ENCODE measurements at regions not wholly inside any gene's neighbourhood (a gene's known extent, or its start where the extent isn't known, plus 50 kb on each side); places are given as distances from the start of the nearest gene placed in this dataset.

GRCh38 chr13:71015021-71015420, 852.0 kb downstream of the DACH1 start:
- no peaks in the 10 kb centered on the region for H3K4me1 ChIP-seq (ENCODE audit: insufficient read depth, low read length)
- no peaks in the 10 kb centered on the region for H3K27me3 ChIP-seq (ENCODE audit: insufficient read depth, low read length)
- no peak overlapping the region for H3K4me2 ChIP-seq (ENCODE audit: insufficient read depth, low read length)
- no peaks in the 10 kb centered on the region for H3K9me3 ChIP-seq (ENCODE audit: low read depth, low read length)
- no peaks in the 10 kb centered on the region for H3K79me2 ChIP-seq (ENCODE audit: insufficient read depth, low read length)
- no peak overlapping the region for H2AFZ ChIP-seq (ENCODE audit: low read length)
- H3K36me3 ChIP-seq (ENCODE audit: insufficient read depth, low read length), result no peaks in the 10 kb centered on the region
- H4K20me1 ChIP-seq (ENCODE audit: insufficient read depth, low read length), result no peaks in the 10 kb centered on the region
- no peak for DNase-seq (ENCODE audit: insufficient read length, low spot score, missing footprints)
- H3K4me3 ChIP-seq (ENCODE audit: insufficient read depth, low read length), result no peak overlapping the region
- no peak overlapping the region for H3K27ac ChIP-seq (ENCODE audit: low read depth, low read length)
- no peak for TF ChIP-seq CTCF (IDR thresholded peaks at IDR 0.05; ENCODE audit: extremely low read depth, low read depth, low read length)

- Histone ChIP-seq H3K27me3 (ENCODE audit: insufficient read depth, low read length) (no peaks in the 10 kb centered on the region), H2AFZ (ENCODE audit: low read length) (no peak overlapping the region), H3K36me3 (ENCODE audit: insufficient read depth, low read length) (no peaks in the 10 kb centered on the region), H3K79me2 (ENCODE audit: insufficient read depth, low read length) (no peaks in the 10 kb centered on the region), H3K9me3 (ENCODE audit: low read depth, low read length) (no peaks in the 10 kb centered on the region), H3K4me1 (ENCODE audit: insufficient read depth, low read length) (no peaks in the 10 kb centered on the region), H3K4me2 (ENCODE audit: insufficient read depth, low read length) (no peak overlapping the region), H3K27ac (ENCODE audit: low read depth, low read length) (no peak overlapping the region), H4K20me1 (ENCODE audit: insufficient read depth, low read length) (no peaks in the 10 kb centered on the region), H3K4me3 (ENCODE audit: insufficient read depth, low read length) (no peak overlapping the region)
- no peak for TF ChIP-seq CTCF (IDR thresholded peaks at IDR 0.05; ENCODE audit: extremely low read depth, low read depth, low read length)
- DNase-seq (ENCODE audit: insufficient read length, low spot score, missing footprints), result no peak
Measured at GRCh38 chr13:71005919-71006318, 861.1 kb downstream of the DACH1 start.

- H3K27ac ChIP-seq (ENCODE audit: low read depth, low read length), result no peak overlapping the region
- H3K79me2 ChIP-seq (ENCODE audit: insufficient read depth, low read length), result no peaks in the 10 kb centered on the region
- no peak for DNase-seq (ENCODE audit: insufficient read length, low spot score, missing footprints)
- no peaks in the 10 kb centered on the region for H4K20me1 ChIP-seq (ENCODE audit: insufficient read depth, low read length)
- H3K4me3 ChIP-seq (ENCODE audit: insufficient read depth, low read length), result no peak overlapping the region
- no peaks in the 10 kb centered on the region for H3K36me3 ChIP-seq (ENCODE audit: insufficient read depth, low read length)
- no peaks in the 10 kb centered on the region for H3K9me3 ChIP-seq (ENCODE audit: low read depth, low read length)
- no peaks in the 10 kb centered on the region for H3K4me1 ChIP-seq (ENCODE audit: insufficient read depth, low read length)
- H2AFZ ChIP-seq (ENCODE audit: low read length), result no peak overlapping the region
- H3K27me3 ChIP-seq (ENCODE audit: insufficient read depth, low read length), result no peaks in the 10 kb centered on the region
- no peak for TF ChIP-seq CTCF (IDR thresholded peaks at IDR 0.05; ENCODE audit: extremely low read depth, low read depth, low read length)
- no peak overlapping the region for H3K4me2 ChIP-seq (ENCODE audit: insufficient read depth, low read length)
Measured at GRCh38 chr13:70995338-70995737, 871.7 kb downstream of the DACH1 start.

GRCh38 chr13:70994191-70994590, 872.8 kb downstream of the DACH1 start:
- H3K36me3 ChIP-seq (ENCODE audit: insufficient read depth, low read length), result no peaks in the 10 kb centered on the region
- H2AFZ ChIP-seq (ENCODE audit: low read length), result no peak overlapping the region
- no peak for DNase-seq (ENCODE audit: insufficient read length, low spot score, missing footprints)
- H4K20me1 ChIP-seq (ENCODE audit: insufficient read depth, low read length), result no peaks in the 10 kb centered on the region
- no peaks in the 10 kb centered on the region for H3K27me3 ChIP-seq (ENCODE audit: insufficient read depth, low read length)
- H3K4me2 ChIP-seq (ENCODE audit: insufficient read depth, low read length), result no peak overlapping the region
- no peaks in the 10 kb centered on the region for H3K9me3 ChIP-seq (ENCODE audit: low read depth, low read length)
- no peak for TF ChIP-seq CTCF (IDR thresholded peaks at IDR 0.05; ENCODE audit: extremely low read depth, low read depth, low read length)
- no peak overlapping the region for H3K27ac ChIP-seq (ENCODE audit: low read depth, low read length)
- H3K79me2 ChIP-seq (ENCODE audit: insufficient read depth, low read length), result no peaks in the 10 kb centered on the region
- H3K4me1 ChIP-seq (ENCODE audit: insufficient read depth, low read length), result no peaks in the 10 kb centered on the region
- no peak overlapping the region for H3K4me3 ChIP-seq (ENCODE audit: insufficient read depth, low read length)

All from osteoblast (primary cell).